Esophagus squamous epithelium (tissue), 4 donors: ENCODE measurements at regions not wholly inside any gene's neighbourhood (a gene's known extent, or its start where the extent isn't known, plus 50 kb on each side); places are given as distances from the start of the nearest gene placed in this dataset.

ENCODE experiments used
- CTCF ChIP-seq, 6 experiments: fragments of 450-650 bp in 4 of 6; fragments of 200-600 bp in 2 of 6; sonication (generic) in 2 of 6; IDR thresholded peaks; one replicate each; pipeline ENCODE4 v1.5.1; 2016 to 2019; ENCODE audit warnings: antibody characterized with exemption in 6 of 6, mild to moderate bottlenecking in 4 of 6, moderate library complexity in 4 of 6
- POLR2A ChIP-seq, 4 donors: fragments of 450-650 bp; IDR thresholded peaks; one replicate each; pipeline ENCODE4 v1.6.1; 2017; ENCODE audit warnings: antibody characterized with exemption in 4 of 4, mild to moderate bottlenecking in 4 of 4, moderate library complexity in 3 of 4

- TF ChIP-seq CTCF (IDR thresholded peaks at IDR 0.05) (no peak), POLR2A (IDR thresholded peaks at IDR 0.05) (no peak)
Observed at GRCh38 chr3:182390421-182390820, 402.9 kb upstream of the ATP11B start.
